UCSD-AML1 (cell line): ENCODE measurements at regions not wholly inside any gene's neighbourhood (a gene's known extent, or its start where the extent isn't known, plus 50 kb on each side); places are given as distances from the start of the nearest gene placed in this dataset.
"Not testable (repeated sequence)": the region's sequence is repeated elsewhere in the genome, so short reads cannot be mapped to it uniquely, and the experiment has no call there.

ENCODE experiments used
- DNase-seq: peaks from one replicate; lab custom pipeline; 2025; ENCODE audit not compliant: unreplicated experiment; lab: John Stamatoyannopoulos, UW

DNA sequence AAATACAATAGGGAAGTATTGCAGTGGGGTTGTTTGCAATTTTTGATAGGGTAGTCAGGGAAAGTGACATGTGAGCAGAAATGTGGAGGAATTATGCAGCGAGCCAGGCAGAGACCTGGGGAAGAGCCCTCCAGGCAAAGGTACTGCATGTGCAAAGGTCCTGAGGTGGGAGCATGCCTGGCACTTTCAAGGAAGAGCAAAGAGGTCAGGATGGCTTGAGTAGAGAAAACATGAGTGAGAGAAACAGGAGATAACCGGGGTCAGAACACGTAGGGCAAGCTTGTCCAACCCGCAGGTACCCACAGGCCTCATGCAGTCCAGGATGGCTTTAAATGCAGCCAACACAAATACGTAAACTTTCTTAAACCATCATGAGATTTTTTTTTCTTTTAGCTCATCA is 71.0 kb downstream of the COQ2 start:
- DNase-seq: no peak

DNA sequence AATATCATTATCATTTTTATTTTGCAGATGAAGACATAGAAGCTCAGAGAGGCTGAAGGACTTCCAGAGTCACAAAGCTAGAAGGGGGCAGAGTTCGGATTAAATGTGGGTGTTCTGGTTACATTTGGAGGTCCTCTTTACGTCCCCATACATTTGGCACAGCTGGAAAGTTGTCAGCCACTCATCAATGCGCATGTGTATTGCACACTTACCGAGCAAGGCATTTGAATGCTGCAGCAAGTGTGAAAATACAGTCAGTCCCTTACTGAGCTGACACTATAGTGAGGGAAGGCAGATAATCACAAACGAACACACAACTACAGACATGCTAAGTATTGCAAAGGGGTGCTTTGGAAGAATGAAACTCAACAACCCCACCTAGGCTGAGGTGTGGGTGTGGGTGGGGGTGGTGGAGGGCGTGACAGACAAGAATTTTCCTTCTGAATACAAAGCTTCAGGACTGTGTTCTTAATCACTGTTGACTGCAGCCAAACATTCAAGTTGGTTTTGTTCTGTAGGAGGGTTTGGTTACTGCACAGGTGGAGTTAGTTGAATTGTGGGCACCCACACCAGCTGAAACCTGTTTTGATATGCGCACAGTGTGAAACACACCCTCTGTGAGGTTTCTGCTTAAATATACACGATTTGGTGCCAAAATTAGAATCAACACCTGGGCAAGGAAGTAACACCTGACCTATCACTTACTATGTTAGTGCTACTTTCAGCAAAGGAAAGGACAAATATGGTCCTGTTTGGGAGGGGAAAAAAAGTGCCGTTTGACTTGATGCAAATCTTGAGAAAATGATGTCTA is 72.4 kb downstream of the COQ2 start:
- no peak for DNase-seq

GRCh38 chr4:83209419-83209818 is 75.2 kb downstream of the COQ2 start:
- no peak for DNase-seq

DNA sequence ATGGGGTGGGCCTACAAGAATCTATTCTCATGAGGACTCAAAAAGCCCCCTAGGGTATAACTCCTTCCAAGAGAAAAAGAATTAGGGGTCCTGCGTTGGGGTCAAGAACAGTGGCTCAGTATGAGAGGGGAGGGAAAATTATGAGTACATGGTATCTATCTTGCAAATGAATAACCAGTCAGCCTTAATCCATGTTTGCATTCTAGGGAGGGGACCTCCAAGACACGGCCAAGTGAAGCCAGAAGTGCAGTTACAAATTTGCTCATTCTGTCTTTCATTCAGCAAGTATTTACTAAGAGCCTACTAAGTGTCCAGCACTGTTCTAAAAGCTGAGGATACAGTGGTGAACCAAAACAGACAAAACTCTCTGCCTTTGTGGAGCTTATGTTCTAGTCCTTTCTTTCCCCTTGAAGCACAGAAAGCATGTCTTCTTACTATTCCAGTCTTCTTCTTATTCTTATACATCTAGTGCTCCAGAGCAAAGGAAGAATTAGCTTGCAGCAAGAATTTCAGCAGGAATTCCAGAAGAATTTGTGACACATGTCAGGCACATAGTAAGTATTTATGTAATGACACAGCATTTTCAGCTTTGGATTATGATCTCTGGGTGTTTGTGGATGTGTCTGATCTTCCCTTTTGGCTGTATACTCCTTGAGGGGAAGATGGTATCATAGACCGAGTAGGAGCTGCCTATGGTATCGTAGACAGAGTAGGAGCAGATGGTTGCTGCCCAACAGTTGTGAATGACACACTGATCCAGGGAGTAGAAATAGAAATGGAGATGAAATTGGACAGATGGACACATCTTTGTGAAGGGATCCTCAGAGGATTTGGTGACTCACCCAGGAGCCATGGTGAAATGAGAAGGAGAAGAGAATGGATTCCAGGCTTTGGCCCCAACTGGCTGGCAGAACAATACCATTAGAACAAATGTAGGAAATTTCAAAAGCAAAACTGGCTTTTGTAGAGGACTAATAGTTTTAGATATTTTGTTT is 75.9 kb downstream of the COQ2 start:
- no peak for DNase-seq

DNA sequence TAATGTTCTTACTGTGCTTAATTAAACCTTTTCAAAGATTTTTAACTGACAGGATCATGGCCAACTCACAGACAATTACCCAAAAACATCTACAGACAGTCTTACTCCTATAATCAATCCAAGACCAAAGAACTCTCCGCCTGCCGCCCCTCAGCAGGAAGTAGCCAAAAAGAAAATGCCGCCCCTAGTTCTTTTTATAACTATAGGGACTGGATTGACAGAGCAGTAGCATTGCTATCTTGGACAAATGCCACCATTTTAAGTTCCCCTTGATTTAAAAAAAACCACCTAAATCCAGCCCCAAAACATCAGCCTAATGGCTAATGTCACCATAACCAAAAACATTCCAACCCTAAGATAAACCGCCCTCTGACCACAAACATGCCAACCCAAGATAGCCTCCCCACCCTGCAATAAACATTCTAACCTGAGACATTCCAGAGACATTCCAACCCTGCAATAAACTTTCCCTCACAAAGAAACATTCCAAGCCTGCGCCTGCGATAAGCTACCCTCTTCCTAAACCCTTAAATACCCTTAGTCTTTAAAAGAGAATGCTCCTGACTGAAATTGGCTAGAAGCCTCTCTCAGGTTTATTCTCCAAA is 77.0 kb downstream of the COQ2 start:
- no peak for DNase-seq

GRCh38 chr4:83205760-83206159 is 78.8 kb downstream of the COQ2 start:
- no peak for DNase-seq

GRCh38 chr4:83204731-83205130 is 79.9 kb downstream of the COQ2 start:
- DNase-seq: no peak

DNA sequence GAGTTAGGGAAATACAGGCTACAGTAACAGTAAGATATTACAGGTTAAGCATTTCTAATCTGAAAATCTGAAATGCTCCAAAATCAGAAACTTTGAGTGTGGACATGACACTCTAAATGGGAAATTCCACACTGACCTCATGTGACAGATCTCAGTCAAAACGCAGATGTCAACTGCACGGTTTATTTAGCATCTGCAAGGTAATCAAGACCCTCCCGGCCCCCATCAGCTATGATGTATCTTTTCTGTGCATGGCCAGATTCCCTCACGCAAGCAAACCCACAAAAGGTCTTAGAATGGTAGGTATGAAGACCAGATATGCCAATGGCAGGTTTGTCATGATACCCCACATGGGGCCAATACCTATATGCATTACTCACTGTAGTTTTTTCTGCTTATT is 82.8 kb downstream of the COQ2 start:
- no peak for DNase-seq

- peak; percentile 27 for DNase-seq
Measured at GRCh38 chr4:83197555-83198235, 83.2 kb upstream of the PLAC8 start.

DNA sequence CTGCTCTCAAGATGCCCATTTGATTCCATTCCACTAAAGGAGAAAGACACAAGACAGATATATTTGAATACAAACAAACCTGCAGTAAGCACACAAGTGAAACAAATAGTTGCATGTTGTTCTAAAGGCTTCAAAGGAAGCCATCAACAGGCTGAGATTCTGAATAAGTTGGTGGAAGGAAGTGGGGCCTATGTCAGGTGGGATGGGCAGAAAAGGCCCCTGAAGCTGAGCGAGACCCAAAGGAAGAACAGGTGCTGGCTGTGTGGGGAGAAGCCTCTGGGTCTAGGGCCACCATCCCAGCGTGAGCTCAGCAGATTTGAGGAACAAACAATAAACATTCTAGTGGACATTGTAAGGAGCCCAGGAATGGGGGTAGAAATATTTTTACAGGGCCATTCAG is 82.4 kb upstream of the PLAC8 start:
- no peak for DNase-seq

DNA sequence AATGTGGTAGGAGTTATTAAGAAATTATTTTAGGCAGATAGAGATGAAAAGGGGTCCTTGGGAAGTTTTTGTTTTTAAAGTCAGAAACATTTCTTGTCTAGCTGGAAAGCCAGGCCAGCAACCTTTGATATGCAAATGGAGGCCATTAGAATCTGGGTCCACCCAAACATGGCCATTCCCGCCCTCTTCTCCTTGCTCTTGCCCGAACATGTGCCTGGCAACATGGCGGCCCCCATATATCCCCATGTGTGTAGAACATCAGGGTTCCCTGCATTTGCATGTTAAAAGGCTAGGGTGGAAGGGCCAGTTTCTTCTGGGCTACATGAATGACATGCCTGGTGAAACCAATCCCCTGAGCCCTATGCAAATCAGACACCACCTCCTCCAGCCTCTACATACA is 80.7 kb upstream of the PLAC8 start:
- DNase-seq: no peak

DNA sequence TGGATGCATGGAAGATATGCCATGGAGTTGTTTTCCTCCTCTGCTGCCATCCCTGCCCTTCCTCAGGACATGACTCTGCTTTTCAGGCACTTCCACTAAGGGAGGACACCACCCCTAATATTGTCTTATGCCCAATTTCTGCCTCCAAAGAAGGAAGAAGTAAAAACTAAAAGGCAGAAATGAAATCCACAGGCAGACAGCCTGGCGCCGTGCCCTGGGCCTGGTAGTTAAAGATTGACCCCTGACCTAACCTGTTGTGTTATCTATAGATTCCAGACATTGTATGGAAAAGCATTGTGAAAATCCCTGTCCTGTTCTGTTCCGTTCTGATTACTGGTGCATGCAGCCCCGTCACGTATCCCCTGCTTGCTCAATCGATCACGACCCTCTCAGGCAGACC is 80.1 kb upstream of the PLAC8 start:
- not testable (repeated sequence) for DNase-seq

DNA sequence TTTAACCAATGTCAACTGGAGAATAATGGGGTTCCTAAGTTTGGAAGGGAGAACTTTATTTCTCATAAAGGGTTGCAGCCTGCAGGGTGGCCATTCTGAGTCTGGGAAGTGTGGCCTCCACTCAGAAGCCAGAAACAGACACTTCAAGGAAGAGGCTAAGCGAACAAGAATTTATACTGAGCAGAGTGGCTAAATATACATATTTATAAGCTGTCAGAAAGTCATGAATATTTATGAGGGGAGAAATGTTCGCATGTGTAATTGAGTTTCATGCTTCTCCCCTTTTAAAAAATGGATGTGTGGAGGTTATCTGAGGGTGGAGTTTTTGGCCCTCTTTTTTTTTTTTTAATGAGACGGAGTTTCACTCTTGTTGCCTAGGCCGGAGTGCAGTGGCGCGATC is 78.1 kb upstream of the PLAC8 start:
- no peak for DNase-seq

- DNase-seq: no peak
Measured at GRCh38 chr4:83191026-83191425, 76.5 kb upstream of the PLAC8 start.

GRCh38 chr4:83189631-83190136 is 75.2 kb upstream of the PLAC8 start:
- no peak for DNase-seq

DNA sequence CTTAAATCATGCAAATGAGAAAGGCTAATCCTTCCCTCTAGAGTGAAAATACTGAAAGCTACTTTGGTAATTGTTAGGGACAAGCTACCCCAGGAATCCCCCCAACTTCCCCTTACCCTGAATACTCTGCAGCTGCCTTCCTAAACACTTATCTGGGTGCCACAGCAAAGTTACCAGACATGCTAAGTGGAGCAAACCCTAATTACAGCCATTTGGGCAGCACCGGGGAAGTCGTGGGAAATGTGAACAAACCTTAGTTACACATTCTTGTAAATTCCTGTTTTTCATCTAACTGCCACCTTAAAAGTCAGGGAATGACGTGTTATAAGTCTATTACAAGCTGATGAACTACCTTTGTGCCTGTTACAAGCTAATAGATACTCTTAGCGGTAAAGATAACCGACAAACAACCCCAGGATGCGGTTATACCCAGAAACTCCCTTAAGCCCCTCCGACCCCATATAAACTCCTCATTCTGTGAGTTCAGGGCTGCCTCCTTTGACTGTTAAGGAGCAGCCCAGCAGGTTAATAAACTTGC is 66.0 kb upstream of the PLAC8 start:
- no peak for DNase-seq

- no peak for DNase-seq
Measured at GRCh38 chr4:83179205-83179604, 64.7 kb upstream of the PLAC8 start.

DNA sequence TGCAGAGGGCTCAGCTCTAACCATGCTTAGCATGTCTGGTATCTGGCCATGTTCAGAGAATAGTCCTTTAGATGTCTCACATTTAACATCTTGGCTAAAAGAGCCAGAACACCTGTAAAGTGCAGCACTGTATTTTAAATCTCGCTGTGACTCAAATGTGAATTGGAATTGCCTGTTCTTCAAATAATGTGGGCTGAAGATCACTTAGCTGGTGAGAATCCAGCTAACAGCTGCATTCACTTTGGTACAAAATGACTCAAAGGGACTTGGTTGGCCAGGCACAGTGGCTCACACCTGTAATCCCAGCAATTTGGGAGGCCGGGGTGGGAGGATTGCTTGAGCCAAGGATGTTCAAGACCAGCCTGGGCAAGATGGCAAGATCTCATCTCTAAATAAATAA is 63.5 kb upstream of the PLAC8 start:
- DNase-seq: no peak

DNA sequence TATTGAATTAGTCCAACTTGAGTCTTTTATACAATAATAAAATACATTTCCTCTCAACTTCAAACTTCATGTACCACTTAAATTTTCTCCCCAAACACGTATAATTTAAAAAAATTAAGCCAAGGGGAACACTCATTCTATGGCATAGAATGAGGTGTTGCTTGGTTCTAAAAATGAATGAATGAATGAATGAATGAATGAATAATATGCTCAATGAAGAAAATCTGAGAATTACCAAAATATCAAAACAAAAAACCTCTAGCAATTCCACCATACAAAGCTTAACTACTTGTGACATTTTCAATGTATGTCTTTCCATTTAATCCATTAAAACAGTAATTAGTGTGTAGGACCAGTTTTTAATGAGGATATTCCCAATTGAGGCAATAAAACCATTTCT is 62.7 kb upstream of the PLAC8 start:
- no peak for DNase-seq

DNA sequence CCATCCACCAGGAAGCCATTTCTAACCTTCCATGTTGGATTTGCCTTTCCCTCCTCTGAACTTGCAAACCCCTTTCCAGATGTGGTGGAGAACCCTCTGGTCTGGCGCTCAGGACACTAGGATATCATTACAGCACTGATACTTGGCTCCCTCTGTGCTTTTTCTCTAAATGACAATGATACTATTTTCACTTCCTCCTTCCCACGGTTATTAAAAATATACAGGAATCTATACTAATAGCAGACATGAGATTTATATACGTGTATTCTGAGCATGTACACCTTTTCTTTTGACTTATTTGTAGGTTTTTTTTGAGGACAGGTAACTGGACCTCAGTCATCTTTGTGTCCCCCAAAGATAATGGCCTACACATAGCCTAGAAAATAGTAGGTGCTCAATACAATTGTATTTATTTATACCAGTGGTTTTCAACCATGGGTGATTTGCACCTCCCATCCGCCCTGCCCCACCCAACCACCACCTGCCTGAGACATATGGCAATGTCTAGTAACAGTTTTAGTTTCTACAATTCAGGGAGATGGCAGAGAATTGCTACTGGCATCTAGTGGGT is 60.4 kb upstream of the PLAC8 start:
- no peak for DNase-seq
